ENCODE measurements at regions not wholly inside any gene's neighbourhood (a gene's known extent, or its start where the extent isn't known, plus 50 kb on each side); places are given as distances from the start of the nearest gene placed in this dataset.

- no peak for DNase-seq (ENCODE audit: low read depth)
- TF ChIP-seq CTCF (IDR thresholded peaks at IDR 0.05; ENCODE audit: insufficient read depth, low read depth, low read length), result no peak
- H3K4me3 ChIP-seq (ENCODE audit: low read depth, low read length), result no peak overlapping the region
Observed at GRCh38 chr12:111103583-111103982, 183.2 kb upstream of the MYL2 start.

- no peak overlapping the region for H3K4me3 ChIP-seq (ENCODE audit: low read depth, low read length)
- DNase-seq (ENCODE audit: low read depth), result no peak
- no peak for TF ChIP-seq CTCF (IDR thresholded peaks at IDR 0.05; ENCODE audit: insufficient read depth, low read depth, low read length)
Observed at GRCh38 chr12:111102102-111102739, 181.8 kb upstream of the MYL2 start.

- no peak for DNase-seq (ENCODE audit: low read depth)
- H3K4me3 ChIP-seq (ENCODE audit: low read depth, low read length), result no peak overlapping the region
- no peak for TF ChIP-seq CTCF (IDR thresholded peaks at IDR 0.05; ENCODE audit: insufficient read depth, low read depth, low read length)
Observed at GRCh38 chr12:111101003-111101402, 180.6 kb upstream of the MYL2 start.

DNA sequence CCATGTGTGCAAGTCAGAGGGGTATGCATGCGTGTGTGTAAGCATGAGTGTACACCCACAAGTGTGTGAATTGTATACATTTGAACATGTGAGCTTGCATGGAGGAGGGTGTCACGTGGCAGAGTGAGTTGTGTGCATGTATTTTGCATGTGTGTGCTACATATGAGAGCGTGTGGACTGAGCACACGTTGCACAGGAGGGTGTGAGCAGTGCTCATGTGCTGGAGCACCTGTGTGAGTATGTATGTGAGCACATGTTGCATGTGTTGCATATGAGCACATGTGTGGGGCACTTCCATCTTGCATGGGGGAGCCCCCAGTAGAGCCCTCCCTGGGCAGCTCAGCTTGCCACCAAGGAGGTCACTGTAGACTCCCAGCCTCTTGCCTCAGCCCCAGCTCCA is 180.2 kb upstream of the MYL2 start:
- DNase-seq (ENCODE audit: low read depth), result no peak
- no peak overlapping the region for H3K4me3 ChIP-seq (ENCODE audit: low read depth, low read length)
- TF ChIP-seq CTCF (IDR thresholded peaks at IDR 0.05; ENCODE audit: insufficient read depth, low read depth, low read length), result no peak

- no peak for DNase-seq (ENCODE audit: low read depth)
- no peak overlapping the region for H3K4me3 ChIP-seq (ENCODE audit: low read depth, low read length)
- TF ChIP-seq CTCF (IDR thresholded peaks at IDR 0.05; ENCODE audit: insufficient read depth, low read depth, low read length), result no peak
Observed at GRCh38 chr12:111100003-111100402, 179.6 kb upstream of the MYL2 start.

DNA sequence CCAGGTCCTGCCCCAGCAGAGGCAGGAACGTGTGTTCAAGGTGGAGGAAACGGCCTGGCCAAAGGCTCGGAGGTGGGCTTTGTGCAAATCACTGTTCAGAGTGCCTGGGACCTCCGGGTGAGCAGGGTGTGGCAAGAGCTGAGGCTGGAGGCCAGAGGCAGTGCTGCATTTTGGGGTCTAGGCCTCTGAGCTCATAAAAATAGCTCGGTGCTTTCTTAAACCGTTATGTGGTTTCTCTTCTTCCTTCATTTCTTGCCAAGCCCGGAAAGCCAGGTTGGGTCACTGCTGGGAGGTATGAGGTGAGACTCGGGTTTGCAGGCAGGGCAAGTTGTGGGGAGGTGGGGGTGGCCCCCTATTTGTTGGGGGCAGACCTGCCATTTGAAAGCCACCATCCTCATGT is 178.8 kb upstream of the MYL2 start:
- no peak for DNase-seq (ENCODE audit: low read depth)
- TF ChIP-seq CTCF (IDR thresholded peaks at IDR 0.05; ENCODE audit: insufficient read depth, low read depth, low read length), result no peak
- no peak overlapping the region for H3K4me3 ChIP-seq (ENCODE audit: low read depth, low read length)

Measured in fibroblast of villous mesenchyme (primary cell).